NCI-H460 (cell line): ENCODE measurements at regions not wholly inside any gene's neighbourhood (a gene's known extent, or its start where the extent isn't known, plus 50 kb on each side); places are given as distances from the start of the nearest gene placed in this dataset.

Source experiments
- DNase-seq: peaks from one replicate; pipeline ENCODE4 v3.0.0-alpha.2; 2016; ENCODE audit warnings: low read depth; ENCODE audit errors: extremely low read depth

DNA sequence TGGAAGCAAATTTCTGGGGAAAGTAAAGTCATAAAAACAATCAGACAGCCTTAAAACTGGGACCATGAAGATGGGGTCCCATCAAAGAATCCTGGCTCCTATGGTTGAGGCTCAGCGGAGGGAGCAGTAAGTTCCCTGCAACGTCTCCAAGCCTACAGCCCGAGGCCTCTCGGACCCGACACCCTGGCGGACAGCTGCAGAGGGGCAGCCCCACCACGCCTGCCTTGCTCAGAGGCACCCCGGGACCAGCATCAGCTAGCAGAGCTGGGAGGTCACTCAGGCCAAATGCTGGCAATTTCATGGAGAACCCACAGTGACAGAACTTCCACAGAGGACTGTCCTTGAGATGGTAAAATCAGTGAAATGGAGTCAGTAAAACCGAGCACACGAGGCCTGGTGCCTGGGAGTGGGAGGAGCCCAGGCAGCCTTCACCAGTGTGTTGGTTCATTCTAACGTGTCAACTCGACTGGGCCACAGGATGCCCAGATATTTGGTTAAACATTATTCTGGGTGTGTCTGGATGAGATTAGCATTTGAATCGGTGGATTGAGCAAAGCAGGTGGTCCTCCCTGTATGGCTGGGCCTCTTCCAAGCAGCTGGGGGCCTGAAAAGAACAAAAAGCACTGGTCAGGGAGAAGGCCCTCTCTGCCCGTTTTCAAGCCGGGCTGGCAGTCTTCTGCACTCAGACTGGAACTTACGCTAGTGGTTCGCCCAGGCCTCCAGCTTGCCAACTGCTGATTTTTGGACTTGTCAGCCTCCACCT lies 96.2 kb upstream of the INSIG1 start:
- DNase-seq, result no peak

DNA sequence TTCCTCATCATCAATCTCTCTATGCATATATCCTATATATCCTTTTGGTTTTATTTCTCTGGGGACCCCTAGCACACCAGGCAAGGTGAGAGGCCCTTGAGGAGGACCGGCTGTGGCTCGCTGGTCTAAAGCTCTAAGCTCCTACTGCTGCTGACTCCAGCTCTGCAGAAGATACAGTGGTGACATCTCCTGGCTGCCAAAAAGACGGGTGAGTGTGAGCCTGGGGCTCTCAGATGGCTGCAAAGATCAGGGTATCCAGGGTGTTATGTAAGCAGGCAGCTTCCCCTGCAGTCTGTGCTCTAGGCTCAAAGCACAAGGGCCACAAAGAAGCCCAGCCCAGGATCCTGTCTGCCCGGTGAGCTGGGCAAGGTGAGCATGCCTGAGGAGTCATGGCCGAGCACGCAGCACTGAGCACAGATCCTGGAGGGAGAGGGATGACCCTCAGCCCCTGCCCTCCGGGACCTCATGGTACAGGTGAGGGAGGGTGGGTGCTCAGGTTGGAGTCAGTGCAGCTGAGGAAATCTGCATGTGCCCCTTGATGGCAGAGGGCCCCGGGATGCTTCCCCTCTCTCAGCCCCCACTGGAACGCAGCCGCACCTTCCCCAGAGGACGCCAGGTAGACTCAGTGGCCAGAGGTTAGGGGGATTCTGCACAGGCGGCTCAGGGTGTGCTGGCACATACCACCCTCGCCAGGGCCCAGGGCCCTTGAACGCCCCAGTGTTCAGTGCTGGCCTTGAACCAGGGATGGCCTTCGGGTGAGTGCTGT lies 95.4 kb upstream of the INSIG1 start:
- DNase-seq, result no peak

DNA sequence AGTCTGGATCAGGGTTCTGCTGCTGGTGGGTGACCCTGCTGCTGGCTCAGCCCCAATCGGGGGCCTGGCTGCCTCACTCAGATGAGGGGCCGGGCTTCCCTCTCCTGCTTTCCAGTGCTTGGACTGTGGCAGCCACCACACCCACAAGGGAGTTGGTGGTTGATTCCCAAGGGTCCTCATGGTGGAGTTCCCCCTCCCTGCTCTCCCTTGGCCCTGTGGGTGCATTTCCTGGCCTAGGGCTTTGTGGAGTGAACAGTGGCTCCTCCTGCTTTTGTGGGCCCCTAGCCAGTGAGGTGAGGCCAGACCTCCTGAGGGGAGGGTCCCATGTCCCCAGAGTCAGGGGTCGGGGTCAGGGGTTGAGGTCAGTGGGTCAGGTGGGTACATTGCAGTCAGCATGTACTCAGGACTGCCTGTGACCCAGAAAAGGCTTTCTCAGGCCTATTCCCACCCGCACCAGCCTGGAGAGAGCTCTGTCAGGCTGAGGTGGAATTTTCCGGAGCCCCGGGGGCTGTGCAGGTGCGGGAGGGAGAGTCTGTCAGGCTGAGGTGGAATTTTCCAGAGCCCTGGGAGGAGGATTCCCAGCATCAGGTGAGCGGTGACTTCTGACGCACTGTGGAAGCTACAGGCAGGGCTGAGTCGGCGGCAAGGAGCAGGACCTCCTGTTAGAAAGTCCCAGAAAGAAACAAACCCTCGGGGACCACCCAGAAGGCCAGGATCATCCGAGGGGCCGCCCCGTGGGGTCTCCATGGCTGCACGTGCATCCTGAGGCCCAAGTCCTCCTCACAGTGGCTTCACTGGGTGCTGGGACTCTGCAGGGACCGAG lies 94.4 kb upstream of the INSIG1 start:
- DNase-seq, result no peak

DNA sequence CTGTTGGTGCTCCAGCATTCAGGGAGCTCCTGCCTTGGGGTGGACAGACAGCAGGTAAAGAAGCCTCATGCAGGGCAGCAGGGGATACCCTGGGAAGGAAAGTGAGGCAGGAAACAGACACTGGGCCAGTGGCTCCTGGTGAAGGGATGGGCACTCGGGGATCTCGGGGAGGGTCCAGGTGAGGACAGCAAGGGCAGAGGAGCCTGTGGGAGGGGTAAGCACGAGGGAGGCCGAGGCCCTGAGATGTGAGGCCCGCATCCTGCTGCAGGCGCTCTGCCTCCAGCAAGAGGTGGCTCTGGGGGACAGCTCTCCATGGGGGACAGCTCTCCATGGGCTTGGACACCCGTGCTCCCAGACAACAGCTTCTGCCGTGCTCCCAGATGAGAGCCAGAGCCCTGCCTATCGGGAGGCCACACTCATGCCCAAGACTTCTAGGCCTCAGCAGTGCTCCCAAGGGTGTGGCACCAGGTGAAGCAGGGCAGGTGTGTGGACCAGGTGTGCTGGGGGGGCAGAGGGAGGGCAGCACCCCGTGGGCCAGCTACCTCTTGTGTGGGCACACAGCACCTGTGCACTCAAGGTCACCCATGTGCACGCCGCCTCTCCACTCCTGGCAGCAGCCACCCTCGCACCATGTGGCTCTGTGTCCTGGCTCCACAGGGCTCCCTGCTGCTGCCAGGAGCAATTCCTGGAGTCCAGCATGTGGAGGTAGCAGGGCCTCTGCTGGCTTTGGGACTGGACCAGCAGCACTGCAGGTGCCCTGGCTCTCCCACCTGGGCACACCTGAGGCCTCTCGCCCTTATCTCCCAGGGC lies 93.6 kb upstream of the INSIG1 start:
- no peak for DNase-seq

DNA sequence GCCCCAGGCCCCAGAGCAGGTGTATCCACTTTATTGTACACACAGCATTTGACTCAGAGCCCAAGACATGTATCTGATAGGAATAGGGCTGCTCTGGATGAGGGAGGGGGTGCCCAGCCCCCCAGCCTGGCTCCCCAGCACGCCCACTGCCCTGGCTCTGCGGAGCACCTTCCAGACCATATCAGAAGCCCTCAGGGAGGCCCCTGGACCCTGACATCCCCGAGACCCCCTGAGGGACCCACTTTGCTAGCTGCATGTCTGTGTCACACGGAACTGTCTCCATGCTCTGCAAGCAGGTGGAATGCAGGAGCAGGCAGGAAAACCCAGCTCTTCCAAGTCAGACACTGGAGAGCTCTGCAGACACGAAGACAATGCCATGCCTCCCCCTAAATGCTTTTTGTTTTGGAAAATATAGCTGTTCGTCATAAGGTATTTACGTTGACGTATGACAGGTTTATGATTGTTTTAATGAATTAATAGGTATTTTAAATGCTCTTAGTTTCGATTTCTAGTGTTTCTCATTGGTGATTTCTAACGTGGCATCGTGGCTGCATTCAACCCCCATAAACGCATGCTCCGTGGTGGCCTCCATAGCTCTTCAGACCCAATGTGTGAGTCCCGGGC lies 92.8 kb upstream of the INSIG1 start:
- no peak for DNase-seq

DNA sequence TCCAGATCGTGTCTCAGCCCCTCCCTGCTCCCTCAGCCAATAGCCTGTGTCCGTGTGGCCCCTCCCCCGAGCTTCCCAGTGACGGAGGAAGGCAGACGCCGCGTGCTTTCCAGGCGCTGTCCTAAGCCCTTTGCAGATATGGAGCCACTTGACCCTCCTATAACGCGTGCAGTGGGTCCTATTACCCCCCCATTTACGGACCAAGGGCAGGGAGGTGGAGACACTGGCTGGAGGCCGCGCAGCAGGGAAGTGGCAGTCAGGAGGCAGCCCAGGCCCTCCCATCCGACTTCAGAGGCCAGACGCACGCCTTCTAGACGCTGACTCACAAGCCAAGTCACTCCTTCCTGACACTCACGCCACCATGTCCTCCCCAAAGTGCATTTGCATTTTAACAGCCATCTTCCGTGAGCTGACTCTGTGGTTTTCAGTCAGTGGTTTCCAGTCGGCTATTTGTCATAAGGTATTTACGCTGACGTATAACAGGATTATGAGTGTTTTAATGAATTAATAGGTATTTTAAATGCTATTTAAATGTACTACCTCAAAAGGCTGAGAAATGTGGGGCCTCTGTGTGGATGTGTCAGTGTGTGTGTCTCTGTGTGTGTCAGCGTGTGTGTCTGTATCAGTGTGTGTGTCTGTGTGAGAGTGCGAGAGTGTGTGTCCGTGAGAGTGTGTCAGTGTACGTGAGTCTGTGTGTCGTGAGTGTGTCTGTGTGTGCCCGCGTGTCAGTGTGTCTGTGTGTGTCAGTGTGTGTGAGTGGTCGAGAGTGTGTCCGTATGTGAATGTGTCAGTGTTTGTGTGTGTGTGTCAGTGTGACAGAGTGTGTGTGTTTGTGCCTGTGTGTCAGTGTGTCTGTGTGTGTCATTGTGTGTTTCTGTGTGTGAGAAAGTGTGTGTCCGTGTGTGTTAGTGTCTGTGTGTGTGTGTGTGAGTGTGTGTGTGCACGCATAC lies 92.0 kb upstream of the INSIG1 start:
- DNase-seq, result peak; percentile 91

DNA sequence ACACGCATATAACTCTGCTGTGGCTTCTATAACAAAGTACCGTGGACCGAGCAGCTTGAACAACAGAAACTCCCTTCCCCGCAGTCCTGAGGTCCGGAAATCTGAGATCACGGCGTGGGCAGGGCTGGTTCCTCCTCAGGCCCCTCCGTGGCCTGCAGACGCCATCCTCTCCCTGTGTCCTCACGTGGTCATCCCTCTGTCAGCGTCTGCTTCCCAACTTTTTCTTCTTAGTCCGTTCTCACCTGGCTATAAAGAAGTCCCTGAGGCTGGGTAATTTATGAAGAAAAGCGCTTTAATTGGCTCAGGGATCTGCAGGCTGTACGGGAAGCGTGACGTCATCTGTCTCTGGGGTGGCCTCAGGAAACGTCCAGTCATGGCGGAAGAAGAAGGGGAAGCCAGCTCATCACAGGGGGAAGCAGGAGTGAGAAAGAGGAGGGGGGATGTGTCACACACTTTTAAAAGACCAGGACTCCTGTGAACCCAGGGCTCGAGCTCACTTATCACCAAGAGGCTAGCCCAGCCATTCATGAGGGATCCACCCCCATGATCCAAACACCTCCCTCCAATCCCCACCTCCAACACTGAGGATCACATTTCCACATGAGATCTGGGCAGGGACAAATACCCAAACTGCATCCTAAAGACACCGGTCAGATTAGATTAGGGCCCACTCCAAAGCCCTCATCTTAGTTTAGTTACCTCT lies 91.2 kb upstream of the INSIG1 start:
- DNase-seq, result no peak

DNA sequence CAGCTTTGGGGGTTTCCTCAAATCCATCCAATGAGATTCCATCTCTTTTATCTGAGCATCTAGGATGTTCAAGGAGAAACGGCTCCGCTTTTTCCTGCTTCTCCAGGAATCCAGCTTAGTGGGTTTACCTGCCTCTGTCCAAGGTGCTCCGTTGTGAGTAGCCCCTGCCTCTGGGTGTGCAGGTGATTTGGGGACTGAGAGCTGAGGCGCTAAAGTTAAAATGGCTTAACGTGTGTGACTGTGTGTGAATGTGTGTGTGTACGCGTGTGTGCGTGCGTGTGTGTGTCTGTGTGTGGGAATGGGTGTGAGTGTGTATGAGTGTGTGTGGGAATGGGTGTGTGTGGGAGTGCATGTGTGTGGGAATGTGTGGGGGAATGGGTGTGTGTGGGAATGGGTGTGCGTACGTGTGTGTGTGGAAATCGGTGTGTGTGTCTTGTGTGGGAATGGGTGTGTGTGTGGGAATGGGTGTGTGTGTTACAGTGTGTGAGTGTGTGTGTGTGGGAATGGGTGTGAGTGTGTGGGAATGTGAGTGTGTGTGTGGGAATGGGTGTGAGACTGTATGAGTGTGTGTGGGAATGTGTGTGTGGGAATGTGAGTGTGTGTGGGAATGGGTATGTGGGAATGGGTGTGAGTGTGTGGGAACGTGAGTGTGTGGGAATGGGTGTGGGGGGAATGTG lies 90.2 kb upstream of the INSIG1 start:
- no peak for DNase-seq

DNA sequence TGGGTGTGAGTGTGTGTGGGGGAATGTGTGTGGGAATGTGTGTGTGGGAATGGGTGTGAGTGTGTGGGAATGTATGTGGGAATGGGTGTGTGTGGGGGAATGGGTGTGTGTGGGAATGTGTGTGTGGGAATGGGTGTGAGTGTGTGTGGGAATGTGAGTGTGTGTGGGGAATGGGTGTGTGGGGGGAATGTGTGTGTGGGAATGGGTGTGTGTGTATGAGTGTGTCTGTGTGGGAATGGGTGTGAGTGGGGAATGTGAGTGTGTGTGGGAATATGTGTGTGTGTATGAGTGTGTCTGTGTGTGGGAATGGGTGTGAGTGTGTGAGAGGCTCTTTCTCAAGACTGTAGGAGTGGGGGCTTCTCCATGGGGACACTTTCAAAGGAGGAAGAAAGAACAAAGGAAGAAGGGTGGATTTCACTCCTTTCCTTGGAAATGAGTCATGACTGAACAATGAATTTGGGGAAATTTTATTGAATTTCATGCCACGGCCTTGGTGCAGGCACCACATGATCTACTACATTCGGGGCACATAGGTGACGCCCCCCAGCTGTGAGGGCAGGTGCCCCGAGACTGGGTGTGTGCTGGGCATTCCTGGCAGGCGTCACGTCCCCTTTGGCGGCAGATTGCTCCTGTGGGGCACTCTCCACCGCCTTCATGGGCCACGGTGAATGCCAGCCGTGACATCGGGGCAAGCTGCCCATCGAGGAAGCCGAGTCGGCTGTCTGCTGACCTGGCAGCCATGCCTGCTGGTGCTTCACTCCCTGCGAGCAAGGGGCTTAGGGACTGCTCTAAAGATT lies 88.8 kb upstream of the INSIG1 start:
- no peak for DNase-seq

DNA sequence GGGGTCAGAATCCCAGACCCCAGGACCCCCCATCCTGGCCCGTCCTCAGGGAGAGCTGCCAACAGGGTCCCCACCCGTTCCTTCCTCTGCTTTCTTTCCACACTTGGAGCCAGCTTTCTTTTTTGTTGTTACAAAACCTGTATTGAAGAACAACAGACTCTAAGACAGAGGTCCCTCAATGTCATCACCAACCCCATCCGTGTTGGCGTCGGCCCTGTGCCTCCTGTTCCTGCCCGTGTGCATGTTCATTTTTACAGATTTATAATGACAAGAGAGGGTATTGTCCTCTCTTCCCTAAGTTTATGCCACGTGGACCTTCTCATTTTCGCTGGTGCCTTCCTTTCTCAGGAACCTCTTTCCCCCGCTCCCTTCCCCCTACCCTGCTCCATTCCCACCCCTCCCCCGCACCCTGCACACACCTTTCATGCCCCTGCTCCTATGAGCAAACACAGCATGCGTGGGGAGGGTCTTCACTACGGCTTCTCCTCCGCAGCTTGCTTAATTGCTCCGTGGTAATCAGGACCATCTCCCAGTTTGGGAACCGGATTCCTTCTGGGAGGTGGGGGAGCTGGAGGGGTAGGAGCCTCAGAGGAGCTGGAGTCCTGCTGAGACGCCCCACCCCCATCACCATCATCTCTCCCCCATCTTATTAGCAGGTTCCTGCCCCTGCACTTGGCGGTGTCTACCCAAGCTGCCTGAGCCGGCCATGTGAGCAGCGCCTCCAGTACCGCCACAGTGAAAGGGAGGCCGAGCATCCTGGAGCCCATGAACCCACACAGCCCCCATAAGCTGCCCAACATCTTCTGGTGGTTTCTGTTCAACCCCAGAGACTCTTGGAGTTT lies 88.0 kb upstream of the INSIG1 start:
- no peak for DNase-seq

DNA sequence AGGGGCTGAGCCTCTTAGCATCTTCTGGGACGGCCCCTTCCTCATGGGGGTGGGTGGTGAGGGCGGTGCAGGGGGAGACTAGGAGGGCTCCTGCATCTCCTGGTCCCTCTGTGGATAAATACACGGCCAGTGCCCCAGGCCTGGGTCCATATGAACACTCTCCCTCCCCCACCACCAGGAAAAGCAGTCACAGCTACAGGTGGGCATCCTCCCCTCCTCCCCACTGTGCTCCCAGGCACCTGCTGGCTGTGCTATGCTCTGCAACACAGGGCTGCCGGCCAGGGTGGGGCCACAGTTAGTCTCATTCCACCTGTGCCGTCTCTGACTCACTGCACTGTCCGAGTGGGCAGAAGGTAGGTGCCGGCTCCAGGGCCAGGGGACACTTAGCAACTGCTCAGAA lies 87.3 kb upstream of the INSIG1 start:
- no peak for DNase-seq

DNA sequence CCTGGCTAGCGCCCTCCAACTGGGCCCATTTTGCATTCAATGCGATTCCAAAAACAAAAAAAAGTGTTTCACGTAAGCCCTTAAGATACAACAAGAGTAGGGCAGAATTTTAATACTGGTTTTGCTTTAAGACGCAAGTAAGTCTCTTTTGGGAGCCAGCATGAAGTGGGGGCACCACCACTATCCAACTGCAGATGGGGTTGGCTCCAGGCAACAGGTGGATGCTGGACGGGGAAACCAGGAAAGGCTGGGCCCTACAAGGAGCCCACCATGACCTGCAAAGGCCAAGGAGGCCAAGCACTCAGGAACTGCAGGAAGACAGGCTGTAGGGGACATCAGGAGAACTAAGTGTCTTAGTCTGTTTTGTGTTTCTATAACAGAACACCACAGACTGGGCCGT lies 86.5 kb upstream of the INSIG1 start:
- DNase-seq, result no peak

DNA sequence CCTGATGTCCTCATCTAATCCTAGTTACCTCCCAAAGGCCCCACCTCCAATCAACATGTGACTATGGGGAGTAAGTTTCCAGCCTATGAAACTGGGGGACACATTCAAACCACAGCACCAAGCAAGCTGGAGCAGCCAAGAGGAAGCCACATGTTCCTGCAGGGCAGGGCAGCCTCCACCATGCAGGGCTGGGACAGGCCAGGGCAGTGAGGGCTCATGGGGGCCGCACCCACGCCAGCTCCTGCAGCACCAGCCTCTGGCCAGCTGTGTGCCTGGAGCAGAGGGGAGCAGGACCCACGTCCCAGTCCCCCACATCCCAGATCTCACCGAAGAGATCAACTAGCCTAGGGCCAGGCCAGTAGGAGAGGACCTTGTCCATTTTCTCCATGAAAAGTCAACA lies 85.9 kb upstream of the INSIG1 start:
- DNase-seq, result no peak

DNA sequence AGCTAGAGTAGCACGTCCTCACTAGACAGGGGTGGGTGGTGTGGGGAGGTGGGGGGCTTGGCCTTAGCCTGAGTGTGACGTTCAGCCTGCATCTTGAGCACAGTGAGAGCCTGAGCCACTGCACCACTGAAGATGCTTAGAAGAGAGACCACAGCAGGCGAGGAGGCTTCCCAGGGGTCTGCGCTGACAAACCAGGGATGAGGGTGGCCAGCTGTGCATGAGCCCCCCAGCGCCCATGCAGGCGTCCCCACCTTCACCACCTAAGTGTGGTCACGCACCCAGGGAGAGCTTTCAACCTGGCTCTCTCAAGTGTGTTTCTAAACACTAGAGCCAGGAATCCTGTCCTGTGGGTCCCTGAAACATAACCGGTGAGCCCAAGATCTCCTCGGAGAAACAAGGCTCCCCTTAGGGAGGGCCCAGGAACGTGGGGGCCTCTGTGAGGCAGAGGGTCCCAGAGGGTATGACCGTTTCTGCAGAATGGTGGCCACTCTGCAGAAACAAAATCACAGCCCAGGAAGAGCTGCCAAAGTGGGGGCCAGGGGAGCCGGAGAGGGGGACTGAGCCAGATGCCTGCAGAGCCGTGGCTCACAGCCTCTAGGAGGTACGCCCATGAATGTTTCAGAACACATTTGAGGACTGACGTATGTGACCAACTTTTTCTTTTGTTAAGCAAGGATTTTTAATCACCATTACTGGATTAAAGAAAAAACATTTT lies 85.2 kb upstream of the INSIG1 start:
- no peak for DNase-seq

DNA sequence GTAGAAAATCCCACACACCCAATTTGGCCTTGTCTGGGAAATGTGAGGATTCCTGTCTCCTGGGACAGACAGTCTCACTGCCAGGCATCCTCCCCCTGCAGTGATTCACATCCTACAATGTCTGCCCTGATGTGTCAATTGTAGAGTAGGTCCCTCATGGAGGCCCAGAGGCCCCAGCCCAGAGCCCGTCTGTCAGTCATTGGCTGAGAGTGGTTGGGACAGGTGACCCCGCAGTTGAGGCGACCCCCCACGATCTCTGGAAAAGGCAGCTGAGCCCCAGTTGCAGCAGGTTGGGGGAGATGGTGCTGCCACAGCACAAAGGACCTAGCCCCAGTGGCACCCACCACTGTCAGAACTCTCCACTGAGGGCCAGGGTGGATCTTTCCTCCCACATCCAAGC lies 84.3 kb upstream of the INSIG1 start:
- no peak for DNase-seq
